ENCODE measurements at regions not wholly inside any gene's neighbourhood (a gene's known extent, or its start where the extent isn't known, plus 50 kb on each side); places are given as distances from the start of the nearest gene placed in this dataset.

- Histone ChIP-seq H2BK15ac (ENCODE audit: low read depth, low read length) (no peak overlapping the region), H3K23me2 (ENCODE audit: insufficient read length, low read depth, low read length, poor library complexity, severe bottlenecking) (no peaks in the 10 kb centered on the region), H3K14ac (ENCODE audit: insufficient read depth, low read length) (no peak overlapping the region), H3K18ac (ENCODE audit: insufficient read length, low read depth, low read length) (no peak overlapping the region), H3K4ac (ENCODE audit: low read depth, low read length) (no peak overlapping the region), H2AK5ac (ENCODE audit: insufficient read length, low read length) (no peak overlapping the region), H3K23ac (ENCODE audit: insufficient read length, low read depth, low read length) (no peak overlapping the region), H2BK120ac (ENCODE audit: low read depth, low read length, poor library complexity, severe bottlenecking) (no peak overlapping the region), H3K27ac (ENCODE audit: insufficient read length, low read depth, low read length) (no peak overlapping the region), H2BK20ac (ENCODE audit: low read depth, low read length, poor library complexity, severe bottlenecking) (no peak overlapping the region), H3K9ac (ENCODE audit: extremely low read depth, insufficient read length, low read length) (no peak overlapping the region), H4K8ac (replicated peaks; ENCODE audit: insufficient read length, low read depth, low read length) (no peak overlapping the region), H3K27me3 (ENCODE audit: insufficient read depth, low read length) (no peaks in the 10 kb centered on the region), H2BK12ac (ENCODE audit: insufficient read length, low read depth, low read length) (no peak overlapping the region), H3K79me2 (ENCODE audit: insufficient read depth, low read length) (no peaks in the 10 kb centered on the region), H3K4me1 (ENCODE audit: insufficient read depth, low read length) (no peaks in the 10 kb centered on the region), H4K5ac (ENCODE audit: insufficient read length, low read depth, low read length) (no peak overlapping the region), H3T11ph (ENCODE audit: low read length) (no peak overlapping the region), H3K4me2 (ENCODE audit: insufficient read depth, insufficient read length, low read length) (no peak overlapping the region), H3K79me1 (ENCODE audit: insufficient read depth, low read depth, low read length, poor library complexity, severe bottlenecking) (no peaks in the 10 kb centered on the region), H4K91ac (ENCODE audit: insufficient read length, low read depth, low read length) (no peak overlapping the region), H3K56ac (ENCODE audit: insufficient read length, low read depth, low read length) (no peak overlapping the region), H2BK5ac (ENCODE audit: insufficient read length, low read length) (no peak overlapping the region), H2AFZ (ENCODE audit: low read length) (no peak overlapping the region), H4K20me1 (ENCODE audit: control insufficient read depth, insufficient read depth, insufficient read length) (no peaks in the 10 kb centered on the region), H3K9me3 (ENCODE audit: control insufficient read depth, low read depth, low read length) (no peaks in the 10 kb centered on the region)
- 0 out of 7 replicates have a peak, but pooled peaks cover 0 to 2% (median 0%) of the 10 kb centered on the region in 3 experiments for H3K36me3 Mint-ChIP-seq (ENCODE audit: insufficient read depth in 1 of 3, low read depth in 3 of 3)
- no peaks in the 10 kb centered on the region for H3K9me3 Mint-ChIP-seq
- no CpG with 5 or more reads among the region's 1 CpG for WGBS (ENCODE audit: extremely low coverage, insufficient read length, low lambda C conversion rate)
- no peak overlapping the region for H3K27ac Mint-ChIP-seq
- no peaks in the 10 kb centered on the region for H3K4me1 Mint-ChIP-seq
- DNase-seq = no peak
- no peak for TF ChIP-seq CTCF (conservative IDR thresholded peaks at IDR 0.05)
- H3K4me3 Mint-ChIP-seq = no peak overlapping the region
- no peaks in the 10 kb centered on the region for H3K27me3 Mint-ChIP-seq (ENCODE audit: low read depth)
Observed at GRCh38 chr2:221095356-221095755, 476.7 kb downstream of the EPHA4 start.
